GM12892 (cell line): ENCODE measurements at regions not wholly inside any gene's neighbourhood (a gene's known extent, or its start where the extent isn't known, plus 50 kb on each side); places are given as distances from the start of the nearest gene placed in this dataset.

Experiments
- POLR2A ChIP-seq: IDR thresholded peaks from 2 replicates; pipeline ENCODE4 v1.6.1; 2011; ENCODE audit warnings: low read depth, low read length, control low read depth
- POLR2AphosphoS5 ChIP-seq: IDR thresholded peaks from 2 replicates; pipeline ENCODE4 v1.6.1; 2011; ENCODE audit warnings: low read depth, low read length, control low read depth
- TAF1 ChIP-seq: IDR thresholded peaks from 2 replicates; pipeline ENCODE4 v1.6.1; 2011; ENCODE audit warnings: low read depth, mild to moderate bottlenecking, control low read depth, low read length, borderline replicate concordance

- TF ChIP-seq POLR2A (no peak), POLR2AphosphoS5 (no peak), TAF1 (no peak)
Measured at GRCh38 chr5:12848709-12849108, 944.5 kb upstream of the CTNND2 start.
